Femur (tissue), 1 donor: ENCODE measurements at regions not wholly inside any gene's neighbourhood (a gene's known extent, or its start where the extent isn't known, plus 50 kb on each side); places are given as distances from the start of the nearest gene placed in this dataset.
A peak's percentile ranks its signal among the peaks of the same experiment; 100 is the strongest.
"Not testable (repeated sequence)": the region's sequence is repeated elsewhere in the genome, so short reads cannot be mapped to it uniquely, and the experiment has no call there.

Experiments used
- DNase-seq: peaks from one replicate; pipeline ENCODE4 v3.0.0-alpha.2; 2017

GRCh38 chr2:16038621-16039020 lies 98.3 kb downstream of the MYCN start:
- DNase-seq: peak; percentile 64

- DNase-seq: no peak
Observed at GRCh38 chr2:16037808-16038457, 97.6 kb downstream of the MYCN start.

GRCh38 chr2:16036951-16037350 lies 96.6 kb downstream of the MYCN start:
- no peak for DNase-seq

DNA sequence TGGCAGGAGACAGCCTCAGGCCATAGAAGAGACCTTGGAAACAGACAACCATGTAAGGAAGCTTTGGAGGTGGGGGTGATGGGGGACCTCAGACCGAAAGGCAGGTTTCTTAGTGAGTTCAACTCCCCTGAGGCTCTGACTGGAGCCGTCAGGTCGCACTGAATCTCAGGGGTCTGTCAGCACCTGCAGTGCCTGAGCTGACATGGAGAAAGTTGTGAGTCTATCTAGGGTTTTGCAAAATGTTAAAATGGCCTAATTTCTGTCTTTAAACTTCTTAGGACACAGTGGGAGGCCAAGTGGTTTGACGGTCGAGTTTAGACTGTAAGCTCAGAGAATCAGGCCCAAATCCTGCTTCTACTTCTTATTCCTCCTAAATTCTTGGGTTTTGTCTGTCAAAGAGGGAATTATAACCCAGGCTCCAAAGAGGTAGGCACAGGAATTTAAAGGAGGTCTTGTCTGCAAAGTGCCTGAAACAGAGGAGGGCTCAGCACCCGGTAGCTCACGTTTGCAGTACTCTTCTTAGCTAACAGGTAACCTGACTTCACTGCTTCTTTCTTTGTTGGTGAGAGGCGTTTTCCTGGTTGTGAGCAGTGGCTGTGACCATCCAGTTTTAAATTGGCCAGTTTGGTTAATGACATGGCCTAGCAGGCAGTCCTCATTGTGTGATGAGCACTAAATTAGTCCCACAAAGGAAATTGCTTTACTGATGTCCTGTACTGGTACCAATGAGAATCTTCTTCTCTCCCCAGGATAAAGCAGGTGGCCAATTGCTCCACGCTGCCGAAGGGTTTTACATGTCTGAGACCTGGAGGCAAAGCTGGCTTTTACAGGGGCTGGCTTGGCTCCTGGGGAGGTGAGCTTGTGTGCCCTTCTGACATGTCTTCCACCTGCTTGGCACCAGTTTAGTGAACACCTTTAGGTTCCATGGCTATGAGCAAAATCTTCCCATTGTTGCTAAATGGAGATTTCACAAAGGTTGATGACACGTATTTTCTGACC lies 95.7 kb downstream of the MYCN start:
- no peak for DNase-seq

- DNase-seq: no peak
Observed at GRCh38 chr2:16034975-16035746, 94.8 kb downstream of the MYCN start.

DNA sequence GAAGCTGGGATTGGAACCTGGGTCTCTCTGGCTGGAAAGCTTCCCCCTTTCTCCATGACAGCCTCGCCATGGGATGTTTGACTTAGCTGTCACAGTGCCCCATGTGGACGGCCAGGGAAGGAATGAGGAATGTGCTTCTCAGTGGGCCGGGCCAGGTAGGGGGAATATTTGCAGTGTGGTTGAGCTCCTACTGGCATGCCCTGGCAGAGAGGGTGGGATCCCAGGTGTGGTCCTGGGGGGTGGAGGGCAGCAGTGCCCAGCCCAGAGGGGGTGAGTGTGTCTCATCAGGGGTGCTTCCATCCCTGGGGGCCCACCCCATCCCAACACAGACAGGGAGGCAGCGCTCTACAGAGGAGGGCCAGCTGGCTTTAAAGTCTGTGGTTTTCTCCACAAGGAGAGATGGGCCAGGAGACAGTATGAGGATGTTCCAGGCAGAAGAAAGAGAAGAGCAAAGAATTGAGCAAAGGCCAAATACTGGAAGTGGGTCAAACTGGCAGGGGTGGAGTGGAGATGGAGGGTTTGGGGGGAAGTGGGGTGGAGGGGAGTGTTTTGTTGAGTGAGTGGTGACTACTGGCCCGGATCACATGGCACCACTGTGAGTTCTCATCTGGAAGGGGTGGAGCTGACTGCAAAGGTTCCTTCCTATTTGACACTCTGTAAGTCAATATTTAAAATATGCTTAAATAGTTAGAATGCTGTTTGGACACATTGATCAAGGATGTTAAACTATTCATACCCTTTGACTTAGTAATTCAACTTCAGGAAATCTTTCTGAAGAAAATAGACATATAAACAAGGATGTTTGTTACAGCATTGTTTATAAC lies 94.0 kb downstream of the MYCN start:
- DNase-seq: no peak

DNA sequence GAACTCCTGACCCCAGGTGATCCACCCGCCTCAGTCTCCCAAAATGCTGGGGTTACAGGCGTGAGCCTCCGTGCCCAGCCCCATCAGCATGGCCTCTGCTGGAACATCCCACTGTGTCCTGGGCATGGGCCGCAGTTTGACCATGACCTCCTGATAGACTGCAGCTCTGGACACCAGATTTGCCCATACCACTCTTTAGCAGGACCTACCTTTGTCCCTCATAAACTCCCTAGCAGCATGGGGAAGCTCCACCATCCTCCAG lies 92.6 kb downstream of the MYCN start:
- no peak for DNase-seq

- no peak for DNase-seq
Observed at GRCh38 chr2:16032282-16033031, 92.1 kb downstream of the MYCN start.

GRCh38 chr2:16031848-16032159 lies 91.5 kb downstream of the MYCN start:
- no peak for DNase-seq

- no peak for DNase-seq
Observed at GRCh38 chr2:16031058-16031847, 90.9 kb downstream of the MYCN start.

DNA sequence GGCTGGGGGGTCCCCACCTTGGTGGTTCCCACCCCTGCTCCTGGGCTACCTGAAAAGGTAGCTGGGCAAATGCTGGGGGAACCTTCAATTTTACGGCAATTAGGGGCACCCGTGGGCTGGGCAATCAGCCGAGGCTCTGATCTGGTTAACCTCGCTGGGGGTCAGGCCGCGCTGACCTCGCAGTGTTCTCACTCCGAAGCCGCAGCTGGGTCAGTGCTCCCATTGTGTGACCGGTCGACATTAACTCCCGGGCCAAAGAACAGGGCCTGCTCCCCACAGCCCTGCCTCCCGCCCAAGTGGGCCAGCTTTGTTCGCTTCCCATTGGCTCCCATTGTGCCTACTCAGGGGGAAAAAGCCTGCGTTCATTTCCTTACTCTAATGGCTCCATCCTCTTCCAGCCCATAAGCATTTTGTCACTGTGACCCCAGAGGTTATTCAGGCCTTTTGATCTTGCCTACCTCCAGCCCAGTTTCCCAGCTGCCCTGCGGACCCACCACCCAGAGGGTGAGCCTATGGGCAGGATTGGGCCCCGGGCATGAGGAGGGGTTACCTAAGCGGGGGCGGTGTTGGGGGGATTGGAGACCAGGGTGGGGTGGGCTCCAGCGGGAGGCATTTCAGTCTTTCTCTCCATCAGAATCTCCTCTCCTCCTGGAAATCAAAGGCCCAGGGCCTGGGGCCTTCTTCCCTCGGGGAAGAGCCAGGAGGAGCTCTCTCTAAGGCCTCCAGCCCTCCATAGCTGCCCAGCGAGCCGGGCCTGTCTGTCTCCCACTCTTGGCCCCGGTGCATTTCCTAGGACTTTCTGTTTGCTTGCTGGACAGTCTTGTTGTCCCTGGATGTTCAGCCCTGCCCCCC lies 90.1 kb downstream of the MYCN start:
- DNase-seq: no peak

- DNase-seq: no peak
Observed at GRCh38 chr2:16028644-16029043, 88.3 kb downstream of the MYCN start.

DNA sequence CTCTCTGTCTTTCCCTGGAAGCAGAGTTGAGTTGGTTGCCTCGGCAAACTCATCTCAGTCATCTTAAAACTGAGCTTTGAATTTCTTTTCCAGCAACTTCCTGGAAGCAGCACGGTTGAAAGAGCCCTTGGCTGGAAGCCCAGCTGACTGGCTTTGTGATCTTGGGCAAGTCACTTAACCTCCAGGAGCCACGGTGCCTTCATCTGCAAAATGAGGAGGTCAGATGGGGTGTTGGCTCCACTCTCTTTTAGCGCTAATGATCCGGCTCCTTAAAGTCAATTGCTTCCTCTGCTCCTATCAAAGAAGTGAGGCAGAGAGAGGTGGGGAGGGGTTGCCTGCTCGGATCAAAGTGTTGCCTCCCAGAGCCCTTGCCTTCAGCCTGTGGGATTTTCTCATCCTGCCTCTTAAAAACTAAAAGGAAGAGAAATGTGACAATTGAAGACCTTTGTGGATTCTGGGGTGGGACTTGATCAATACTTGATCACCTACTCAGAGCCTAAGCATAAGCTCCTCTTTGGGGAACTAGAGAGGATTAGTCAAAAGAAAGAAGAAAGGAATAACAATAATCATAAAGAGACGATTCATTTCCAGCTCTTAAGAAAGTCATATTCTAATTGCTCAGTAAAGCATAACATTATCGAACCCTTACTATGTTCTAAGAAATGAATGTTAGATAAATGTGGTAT lies 86.6 kb downstream of the MYCN start:
- DNase-seq: no peak

DNA sequence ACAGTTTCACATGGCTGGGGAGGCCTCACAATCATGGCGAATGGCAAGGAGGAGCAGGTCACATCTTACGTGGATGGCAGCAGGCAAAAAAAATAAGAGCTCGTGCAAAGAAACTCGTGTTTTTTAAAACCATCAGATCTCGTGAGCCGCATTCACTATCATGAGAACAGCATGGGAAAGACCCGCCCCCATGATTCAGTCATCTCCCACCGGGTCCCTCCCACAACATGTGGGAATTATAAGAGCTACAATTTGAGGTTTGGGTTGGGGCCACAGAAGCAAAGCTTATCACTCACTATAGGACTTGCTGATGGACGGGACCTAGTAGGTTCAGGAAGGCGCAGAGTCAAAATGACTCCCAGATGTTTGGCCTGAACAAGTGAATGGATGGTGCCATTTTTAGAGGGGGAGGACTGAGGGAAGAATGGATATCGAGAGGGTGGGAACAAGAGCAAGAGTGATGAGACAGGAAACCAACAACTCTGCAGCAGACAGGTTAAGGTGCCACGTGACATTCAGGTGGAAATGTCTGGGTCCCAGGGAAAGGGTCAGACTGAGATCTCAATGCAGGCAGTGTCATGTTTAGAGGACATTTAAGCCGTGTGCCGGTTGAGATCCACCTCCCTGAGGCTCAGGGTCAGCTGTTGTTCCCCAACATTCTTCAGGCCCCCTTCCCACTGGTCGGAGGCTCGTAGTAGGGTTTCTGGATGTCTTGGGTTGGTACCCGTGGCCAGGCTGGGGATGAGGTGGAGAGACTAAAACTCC lies 85.7 kb downstream of the MYCN start:
- DNase-seq: no peak

- no peak for DNase-seq
Observed at GRCh38 chr2:16025211-16025875, 85.0 kb downstream of the MYCN start.

DNA sequence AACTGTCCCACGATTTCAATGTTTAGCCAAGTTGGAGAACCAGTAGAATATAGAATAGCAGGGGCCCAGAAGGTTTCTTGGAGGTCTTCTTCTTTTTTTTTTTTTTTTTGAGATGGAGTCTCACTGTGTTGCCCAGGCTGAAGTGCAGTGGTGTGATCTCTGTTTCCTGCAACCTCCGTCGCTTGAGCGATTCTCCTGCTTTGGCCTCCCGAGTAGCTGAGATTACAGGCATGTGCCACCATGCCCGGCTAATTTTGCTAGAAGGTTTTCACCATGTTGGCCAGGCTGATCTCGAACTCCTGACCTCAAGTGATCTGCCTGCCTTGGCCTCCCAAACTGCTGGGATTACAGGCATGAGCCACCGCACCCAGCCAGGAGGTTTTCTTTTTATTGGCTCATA lies 84.3 kb downstream of the MYCN start:
- DNase-seq: not testable (repeated sequence)

GRCh38 chr2:16023506-16024360 lies 83.4 kb downstream of the MYCN start:
- no peak for DNase-seq
